Right ventricle myocardium superior (tissue), 1 donor: ENCODE measurements at regions not wholly inside any gene's neighbourhood (a gene's known extent, or its start where the extent isn't known, plus 50 kb on each side); places are given as distances from the start of the nearest gene placed in this dataset.
A peak's percentile ranks its signal among the peaks of the same experiment; 100 is the strongest.

ENCODE experiments used
- ATAC-seq: fragments of 200-7000 bp; cut with Tn5 transposase; one replicate; pipeline ENCODE4 v1.9.1; 2020; ENCODE audit warnings: mild to moderate bottlenecking; ENCODE audit not compliant: poor library complexity
- DNase-seq: peaks from one replicate; pipeline ENCODE4 v3.0.0-alpha.2; 2020
- intact Hi-C: fragments of 100-400 bp; cut with DNase I; formaldehyde crosslinking; loops from one replicate; pipeline ENCODE4 v1.11.2; 2022
- donor health status: DM: no; HTN: yes; CAD: no; lungs with severe emphysema.

- intact Hi-C loops = no loop called here
- no peak for ATAC-seq
- DNase-seq = no peak
These were observed 548.4 kb upstream of the JAG1 start for GRCh38 chr20:11222243-11222642.

- ATAC-seq = no peak
- intact Hi-C loops = no loop called here
These were observed 553.8 kb upstream of the JAG1 start for GRCh38 chr20:11227602-11228001.

GRCh38 chr20:11229772-11230171, 556.0 kb upstream of the JAG1 start:
- intact Hi-C loops = no loop called here
- ATAC-seq (peak; percentile 88), DNase-seq (peak; percentile 67)

More at GRCh38 chr20:11227602-11228001, 553.8 kb upstream of the JAG1 start:
- no peak for DNase-seq

- intact Hi-C loops = no loop called here
- DNase-seq (no peak), ATAC-seq (no peak)
These were observed 557.2 kb upstream of the JAG1 start for GRCh38 chr20:11230999-11231398.

- DNase-seq (no peak), ATAC-seq (no peak)
These were observed 558.2 kb upstream of the JAG1 start for GRCh38 chr20:11231742-11232648.

GRCh38 chr20:11232896-11233295, 559.1 kb upstream of the JAG1 start:
- intact Hi-C loops = no loop called here
- ATAC-seq (no peak), DNase-seq (no peak)

More at GRCh38 chr20:11231742-11232648, 558.2 kb upstream of the JAG1 start:
- intact Hi-C loops = no loop called here

GRCh38 chr20:11234181-11234580, 560.4 kb upstream of the JAG1 start:
- no peak for DNase-seq
- intact Hi-C loops = no loop called here
- no peak for ATAC-seq

GRCh38 chr20:11234608-11235007, 560.8 kb upstream of the JAG1 start:
- intact Hi-C loops = no loop called here
- ATAC-seq = no peak
- DNase-seq = no peak

GRCh38 chr20:11235058-11235457, 561.3 kb upstream of the JAG1 start:
- no peak for ATAC-seq
- DNase-seq = no peak
- intact Hi-C loops = no loop called here

- ATAC-seq (no peak), DNase-seq (no peak)
- intact Hi-C loops = no loop called here
These were observed 568.5 kb upstream of the JAG1 start for GRCh38 chr20:11242320-11242719.

- intact Hi-C loops = no loop called here
- DNase-seq = no peak
These were observed 571.6 kb upstream of the JAG1 start for GRCh38 chr20:11245431-11245830.

GRCh38 chr20:11246251-11246775, 572.5 kb upstream of the JAG1 start:
- intact Hi-C loops = no loop called here
- DNase-seq (no peak), ATAC-seq (no peak)

More at GRCh38 chr20:11245431-11245830, 571.6 kb upstream of the JAG1 start:
- ATAC-seq = no peak

GRCh38 chr20:11247046-11248010, 573.5 kb upstream of the JAG1 start:
- intact Hi-C loops = no loop called here
- ATAC-seq = no peak
- DNase-seq = no peak

- no peak for ATAC-seq
- DNase-seq = no peak
- intact Hi-C loops = no loop called here
These were observed 574.2 kb upstream of the JAG1 start for GRCh38 chr20:11248011-11248409.

GRCh38 chr20:11248687-11249638, 575.2 kb upstream of the JAG1 start:
- intact Hi-C loops = no loop called here
- ATAC-seq (no peak), DNase-seq (no peak)

GRCh38 chr20:11249683-11250082, 575.9 kb upstream of the JAG1 start:
- intact Hi-C loops = no loop called here
- ATAC-seq (no peak), DNase-seq (no peak)

GRCh38 chr20:11252447-11252846, 578.6 kb upstream of the JAG1 start:
- intact Hi-C loops = no loop called here
- ATAC-seq (no peak), DNase-seq (no peak)

- DNase-seq = no peak
- no peak for ATAC-seq
- intact Hi-C loops = no loop called here
These were observed 581.7 kb upstream of the JAG1 start for GRCh38 chr20:11255455-11255854.
